ENCODE measurements at regions not wholly inside any gene's neighbourhood (a gene's known extent, or its start where the extent isn't known, plus 50 kb on each side); places are given as distances from the start of the nearest gene placed in this dataset.
"Not testable (repeated sequence)": the region's sequence is repeated elsewhere in the genome, so short reads cannot be mapped to it uniquely, and the experiment has no call there.

- H3K9me3 ChIP-seq (ENCODE audit: control insufficient read depth, insufficient read depth, low read length): no peaks in the 10 kb centered on the region
- no peak for DNase-seq (ENCODE audit: low read depth in 4 of 6, low spot score in 6 of 6)
Measured at GRCh38 chr17:72189768-72190593, 69.2 kb downstream of the SOX9 start.

DNA sequence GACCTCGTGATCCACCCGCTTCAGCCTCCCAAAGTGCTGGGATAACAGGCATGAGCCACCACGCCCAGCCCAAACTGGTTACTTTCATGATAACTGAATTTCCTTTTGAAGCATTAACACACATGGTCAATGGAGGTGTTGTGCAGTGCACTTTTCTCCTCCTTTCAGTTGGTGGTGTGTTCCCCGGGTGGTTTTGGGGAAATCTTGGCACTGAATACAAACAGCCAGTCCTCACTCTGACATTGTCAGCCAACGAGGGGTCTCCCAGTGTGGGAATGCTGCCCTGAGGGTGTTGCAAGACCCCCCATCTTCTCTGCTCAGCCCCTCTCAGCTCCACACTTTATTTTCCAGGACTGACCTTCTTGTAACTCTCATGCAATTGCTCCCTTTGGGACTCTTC lies 70.5 kb downstream of the SOX9 start:
- peaks cover 9% of the 10 kb centered on the region for H3K4me1 ChIP-seq (ENCODE audit: control insufficient read depth, insufficient read depth, low read length)
- no peaks in the 10 kb centered on the region for H3K9me3 ChIP-seq (ENCODE audit: control insufficient read depth, insufficient read depth, low read length)
- DNase-seq (ENCODE audit: low read depth in 4 of 6, low spot score in 6 of 6): no peak
- no peaks in the 10 kb centered on the region for H3K27me3 ChIP-seq (ENCODE audit: control insufficient read depth, insufficient read depth, low read length)
- H3K36me3 ChIP-seq (ENCODE audit: control insufficient read depth, insufficient read depth, low read length): no peaks in the 10 kb centered on the region
- no peak overlapping the region for H3K27ac ChIP-seq (ENCODE audit: low read depth, low read length)
- no peak overlapping the region for H3K4me3 ChIP-seq (ENCODE audit: low read depth, low read length)
- 80% methylated on average over 1 of the region's 5 CpGs for WGBS (ENCODE audit: insufficient coverage)

More at GRCh38 chr17:72189768-72190593, 69.2 kb downstream of the SOX9 start:
- Histone ChIP-seq H3K4me3 (ENCODE audit: low read depth, low read length) (no peak overlapping the region), H3K27me3 (ENCODE audit: control insufficient read depth, insufficient read depth, low read length) (no peaks in the 10 kb centered on the region), H3K27ac (ENCODE audit: low read depth, low read length) (no peak overlapping the region), H3K4me1 (ENCODE audit: control insufficient read depth, insufficient read depth, low read length) (peaks cover 9% of the 10 kb centered on the region), H3K36me3 (ENCODE audit: control insufficient read depth, insufficient read depth, low read length) (no peaks in the 10 kb centered on the region)
- 85% methylated on average over 2 of the region's 5 CpGs for WGBS (ENCODE audit: insufficient coverage)

DNA sequence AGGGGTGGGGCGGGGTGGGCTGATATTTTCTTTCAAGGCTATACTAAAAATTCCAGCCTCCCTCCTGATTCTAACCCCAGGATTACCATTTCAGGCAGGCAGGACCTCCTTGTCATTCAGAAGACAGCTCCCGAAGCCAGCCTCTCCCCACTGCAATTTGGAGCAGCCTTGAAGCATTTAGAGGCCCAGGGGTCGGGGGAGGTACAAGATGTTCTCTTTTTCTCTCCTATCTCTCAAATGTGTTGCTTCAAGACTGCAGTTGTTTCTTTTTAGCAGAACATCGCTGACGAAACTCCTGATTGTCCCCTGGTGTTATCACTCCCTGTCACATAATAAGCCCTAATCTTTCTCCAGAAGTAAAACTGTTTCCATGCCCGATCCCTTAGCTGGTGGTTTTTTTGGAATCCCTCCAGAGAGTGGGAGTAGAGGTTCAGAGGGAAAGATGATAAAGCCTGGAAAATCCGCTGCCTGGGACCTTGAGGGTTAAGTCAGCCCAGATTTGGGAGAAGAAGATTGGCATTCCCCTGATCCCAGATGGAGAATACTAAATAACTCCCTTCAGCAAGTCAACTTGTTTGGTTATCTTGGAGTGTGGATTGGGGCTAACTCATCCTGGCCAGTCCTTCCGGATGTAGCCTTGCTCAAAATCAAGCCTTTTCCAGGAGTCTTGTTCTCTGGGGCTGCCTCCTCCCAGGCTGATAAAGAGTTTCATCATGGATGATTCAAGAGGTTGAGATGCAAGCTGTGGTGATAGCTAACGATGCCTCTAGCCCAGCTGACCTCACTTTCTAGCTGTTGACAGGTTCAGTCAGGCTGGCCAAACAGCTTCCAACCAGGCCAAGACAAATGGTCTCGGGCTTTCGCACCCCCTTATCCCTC lies 71.3 kb downstream of the SOX9 start:
- 84% methylated on average over 7 of the region's 11 CpGs for WGBS (ENCODE audit: insufficient coverage)
- H3K36me3 ChIP-seq (ENCODE audit: control insufficient read depth, insufficient read depth, low read length): no peaks in the 10 kb centered on the region
- no peaks in the 10 kb centered on the region for H3K27me3 ChIP-seq (ENCODE audit: control insufficient read depth, insufficient read depth, low read length)
- no peaks in the 10 kb centered on the region for H3K9me3 ChIP-seq (ENCODE audit: control insufficient read depth, insufficient read depth, low read length)
- H3K4me3 ChIP-seq (ENCODE audit: low read depth, low read length): no peak overlapping the region
- H3K4me1 ChIP-seq (ENCODE audit: control insufficient read depth, insufficient read depth, low read length): peaks cover 9% of the 10 kb centered on the region
- H3K27ac ChIP-seq (ENCODE audit: low read depth, low read length): no peak overlapping the region
- no peak for DNase-seq (ENCODE audit: low read depth in 4 of 6, low spot score in 6 of 6)

GRCh38 chr17:72192800-72193192 lies 72.0 kb downstream of the SOX9 start:
- Histone ChIP-seq H3K27me3 (ENCODE audit: control insufficient read depth, insufficient read depth, low read length) (no peaks in the 10 kb centered on the region), H3K9me3 (ENCODE audit: control insufficient read depth, insufficient read depth, low read length) (no peaks in the 10 kb centered on the region), H3K4me3 (ENCODE audit: low read depth, low read length) (no peak overlapping the region), H3K36me3 (ENCODE audit: control insufficient read depth, insufficient read depth, low read length) (no peaks in the 10 kb centered on the region), H3K27ac (ENCODE audit: low read depth, low read length) (no peak overlapping the region), H3K4me1 (ENCODE audit: control insufficient read depth, insufficient read depth, low read length) (peaks cover 3% of the 10 kb centered on the region)
- 100% methylated on average over 2 of the region's 4 CpGs for WGBS (ENCODE audit: insufficient coverage)
- no peak for DNase-seq (ENCODE audit: low read depth in 4 of 6, low spot score in 6 of 6)

- peak in 1 of 6 donors; percentile 59 for DNase-seq (ENCODE audit: low read depth in 4 of 6, low spot score in 6 of 6)
- H3K27ac ChIP-seq (ENCODE audit: low read depth, low read length): no peak overlapping the region
- no peaks in the 10 kb centered on the region for H3K27me3 ChIP-seq (ENCODE audit: control insufficient read depth, insufficient read depth, low read length)
- H3K36me3 ChIP-seq (ENCODE audit: control insufficient read depth, insufficient read depth, low read length): no peaks in the 10 kb centered on the region
- no peaks in the 10 kb centered on the region for H3K9me3 ChIP-seq (ENCODE audit: control insufficient read depth, insufficient read depth, low read length)
- H3K4me1 ChIP-seq (ENCODE audit: control insufficient read depth, insufficient read depth, low read length): peaks cover 2% of the 10 kb centered on the region
- H3K4me3 ChIP-seq (ENCODE audit: low read depth, low read length): no peak overlapping the region
- WGBS (ENCODE audit: insufficient coverage): 76% methylated on average over 8 of the region's 10 CpGs
Measured at GRCh38 chr17:72193391-72194106, 72.7 kb downstream of the SOX9 start.

GRCh38 chr17:72194107-72194440 lies 73.3 kb downstream of the SOX9 start:
- not testable (repeated sequence) for H3K9me3 ChIP-seq (ENCODE audit: control insufficient read depth, insufficient read depth, low read length); H3K27me3 ChIP-seq (ENCODE audit: control insufficient read depth, insufficient read depth, low read length); H3K27ac ChIP-seq (ENCODE audit: low read depth, low read length); H3K4me1 ChIP-seq (ENCODE audit: control insufficient read depth, insufficient read depth, low read length); H3K4me3 ChIP-seq (ENCODE audit: low read depth, low read length); H3K36me3 ChIP-seq (ENCODE audit: control insufficient read depth, insufficient read depth, low read length); DNase-seq (ENCODE audit: low read depth in 4 of 6, low spot score in 6 of 6)
- 96% methylated on average over 9 of the region's 10 CpGs for WGBS (ENCODE audit: insufficient coverage)

DNA sequence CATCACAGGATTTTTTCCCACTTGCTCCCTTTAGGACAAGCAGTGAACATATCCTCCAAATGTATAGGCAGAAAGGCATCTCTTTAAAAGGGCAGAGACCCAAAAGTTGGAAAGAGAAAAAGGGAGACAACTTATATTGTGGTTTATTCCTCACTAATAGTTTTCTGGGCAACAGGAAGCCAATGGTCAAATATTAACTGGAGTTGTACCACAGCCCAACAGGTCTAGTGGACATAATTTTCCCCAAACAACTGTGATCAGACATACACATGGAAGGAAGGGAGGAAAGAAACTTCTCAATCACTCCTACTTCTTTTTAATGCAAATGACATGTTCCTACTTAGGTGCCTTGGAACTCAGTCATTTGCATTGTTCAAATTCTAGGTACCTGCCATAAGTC lies 78.4 kb downstream of the SOX9 start:
- H3K27me3 ChIP-seq (ENCODE audit: control insufficient read depth, insufficient read depth, low read length): no peaks in the 10 kb centered on the region
- no peaks in the 10 kb centered on the region for H3K4me1 ChIP-seq (ENCODE audit: control insufficient read depth, insufficient read depth, low read length)
- H3K36me3 ChIP-seq (ENCODE audit: control insufficient read depth, insufficient read depth, low read length): no peaks in the 10 kb centered on the region
- H3K27ac ChIP-seq (ENCODE audit: low read depth, low read length): no peak overlapping the region
- H3K9me3 ChIP-seq (ENCODE audit: control insufficient read depth, insufficient read depth, low read length): no peaks in the 10 kb centered on the region
- no peak for DNase-seq (ENCODE audit: low read depth in 4 of 6, low spot score in 6 of 6)
- no peak overlapping the region for H3K4me3 ChIP-seq (ENCODE audit: low read depth, low read length)

DNA sequence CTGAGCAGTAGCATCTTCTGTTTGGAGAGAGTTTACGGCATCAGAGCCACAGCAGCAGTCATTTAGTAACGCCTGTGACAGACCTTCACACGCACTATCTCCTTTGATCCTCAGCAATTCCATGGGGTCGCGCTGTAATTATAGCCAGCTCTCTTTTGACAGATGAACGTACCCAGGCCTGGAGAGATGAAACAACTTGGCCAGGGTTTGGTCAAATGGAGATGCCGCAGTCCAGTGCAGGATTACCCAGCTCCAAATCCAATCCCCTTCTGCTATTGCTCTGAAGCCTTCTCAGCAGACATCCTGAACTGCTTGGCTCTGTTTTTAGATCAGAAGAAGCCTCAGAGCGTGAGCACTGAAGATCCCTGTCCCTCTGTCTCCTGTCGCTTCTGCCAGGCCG lies 83.9 kb downstream of the SOX9 start:
- peak in 1 of 6 donors; percentile 15 for DNase-seq (ENCODE audit: low read depth in 4 of 6, low spot score in 6 of 6)
- H3K27me3 ChIP-seq (ENCODE audit: control insufficient read depth, insufficient read depth, low read length): no peaks in the 10 kb centered on the region
- H3K4me3 ChIP-seq (ENCODE audit: low read depth, low read length): no peak overlapping the region
- WGBS (ENCODE audit: insufficient coverage): 20% methylated on average over 10 of the region's 10 CpGs
- no peak overlapping the region for H3K27ac ChIP-seq (ENCODE audit: low read depth, low read length)
- H3K9me3 ChIP-seq (ENCODE audit: control insufficient read depth, insufficient read depth, low read length): no peaks in the 10 kb centered on the region
- H3K36me3 ChIP-seq (ENCODE audit: control insufficient read depth, insufficient read depth, low read length): no peaks in the 10 kb centered on the region
- H3K4me1 ChIP-seq (ENCODE audit: control insufficient read depth, insufficient read depth, low read length): peaks cover 14% of the 10 kb centered on the region

DNA sequence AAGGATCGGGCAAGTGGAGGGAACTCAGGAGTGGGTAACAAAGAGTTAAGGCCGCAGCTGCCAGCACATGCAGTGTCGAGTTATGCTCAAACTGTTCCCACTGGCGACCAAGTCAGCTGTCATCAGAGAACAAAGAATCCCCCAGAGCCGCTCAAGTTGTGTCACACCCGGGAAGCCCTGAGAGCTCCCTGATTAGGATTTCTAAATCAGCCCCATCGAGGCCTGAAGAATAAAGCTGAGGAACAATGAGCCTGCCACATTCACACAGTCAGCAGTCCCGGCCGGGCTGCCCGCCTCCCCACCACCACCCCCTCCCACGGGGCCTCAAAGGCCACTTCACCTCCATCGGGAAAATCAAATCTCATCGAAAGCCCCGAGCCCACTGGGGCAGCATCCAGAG lies 84.5 kb downstream of the SOX9 start:
- no peak overlapping the region for H3K27ac ChIP-seq (ENCODE audit: low read depth, low read length)
- 3% methylated on average over 8 of the region's 14 CpGs for WGBS (ENCODE audit: insufficient coverage)
- H3K27me3 ChIP-seq (ENCODE audit: control insufficient read depth, insufficient read depth, low read length): no peaks in the 10 kb centered on the region
- H3K4me3 ChIP-seq (ENCODE audit: low read depth, low read length): no peak overlapping the region
- DNase-seq (ENCODE audit: low read depth in 4 of 6, low spot score in 6 of 6): peak in 2 of 6 donors; percentile 88 to 90
- H3K9me3 ChIP-seq (ENCODE audit: control insufficient read depth, insufficient read depth, low read length): no peaks in the 10 kb centered on the region
- H3K36me3 ChIP-seq (ENCODE audit: control insufficient read depth, insufficient read depth, low read length): no peaks in the 10 kb centered on the region
- peaks cover 14% of the 10 kb centered on the region for H3K4me1 ChIP-seq (ENCODE audit: control insufficient read depth, insufficient read depth, low read length)
